Heart right ventricle (tissue), 16 donors: ENCODE measurements at regions not wholly inside any gene's neighbourhood (a gene's known extent, or its start where the extent isn't known, plus 50 kb on each side); places are given as distances from the start of the nearest gene placed in this dataset.

Source experiments
- ATAC-seq, 8 donors: fragments of 200-7000 bp; cut with Tn5 transposase; one replicate each; pipeline ENCODE4 v1.9.1; 2020; ENCODE audit warnings: mild to moderate bottlenecking in 8 of 8, moderate library complexity in 8 of 8, moderate number of reproducible peaks in 1 of 8
- DNase-seq, 2 donors: peaks; one replicate each; pipeline ENCODE4 v3.0.0-alpha.2; 2020
- H3K27ac ChIP-seq, 10 donors: fragments of 200-600 bp; sonication (generic) in 2 of 10; one replicate each; pipeline versions ENCODE4 v1.5.0 to v1.8.0; 2020 to 2022; ENCODE audit warnings: mild to moderate bottlenecking in 3 of 10
- H3K27me3 ChIP-seq, 7 donors: fragments of 200-600 bp; one replicate each; pipeline ENCODE4 v1.8.0; 2021 to 2022; ENCODE audit warnings: mild to moderate bottlenecking in 2 of 7
- H3K36me3 ChIP-seq, 9 donors: fragments of 200-600 bp; sonication (generic) in 1 of 9; one replicate each; pipeline versions ENCODE4 v1.5.0 to v1.8.0; 2020 to 2022; ENCODE audit warnings: mild to moderate bottlenecking in 2 of 9
- H3K4me1 ChIP-seq, 9 donors: fragments of 200-600 bp; sonication (generic) in 1 of 9; one replicate each; pipeline versions ENCODE4 v1.5.0 to v1.8.0; 2020 to 2022; ENCODE audit warnings: mild to moderate bottlenecking in 4 of 9
- H3K4me3 ChIP-seq, 10 donors: fragments of 200-600 bp; sonication (generic) in 2 of 10; one replicate each; pipeline versions ENCODE4 v1.5.0 to v1.8.0; 2020 to 2022; ENCODE audit warnings: mild to moderate bottlenecking in 7 of 10, moderate library complexity in 2 of 10
- H3K9me3 ChIP-seq, 11 donors: fragments of 200-600 bp in 10 of 11; sonication (generic) in 2 of 11; one replicate each; pipeline versions ENCODE4 v1.5.0 to v1.8.0; 2013 to 2022; ENCODE audit warnings: mild to moderate bottlenecking in 2 of 11, control low read depth in 1 of 11, moderate library complexity in 1 of 11
- WGBS, 2 donors: extraction: QIAGEN DNeasy Blood & Tissue Kit; methylation state at CpG; one replicate each; pipeline ENCODE4 v1.1.7; 2013; ENCODE audit warnings: inconsistent platforms in 1 of 2; 5-methylcytosine and 5-hydroxymethylcytosine counted together
- intact Hi-C, 10 donors: fragments of 100-400 bp; cut with DNase I; formaldehyde crosslinking; loops; one replicate each; pipeline versions ENCODE4 v1.11.1 to v1.14.2; 2022
- TF ChIP-seq, protein P1 (sequence below), 9 donors: fragments of 200-600 bp; sonication (generic) in 2 of 9; IDR thresholded peaks; one replicate each; pipeline versions ENCODE4 v1.5.0 to v1.8.0; 2021 to 2022; ENCODE audit warnings: antibody characterized with exemption in 9 of 9, mild to moderate bottlenecking in 5 of 9, moderate library complexity in 1 of 9
- donor health status: Arrhythmogenic right ventricular cardiomyopathy.
- donor health status: ischemic (EF 13 %, LVEDD 7.1; RV severe dilation, severe dysfunction).
- donor health status: healthy with polysubstance abuse.
- donor health status: DM: no; HTN: yes; CAD: no.
- donor health status: DM: no; HTN: no; CAD: no.
- donor health status: ischemic (EF 25% LVEDD 6.9; RV normal size, moderate dysfunction).
- donor health status: ischemic (EF 25% LVEDD 5.7; RV mildly dilated, moderate dysfunction).
- donor health status: healthy.
- donor health status: DM: yes; HTN: yes; CAD: no.
- donor health status: Ischemic cardiomyopathy.
- donor health status: ischemic (EF 35%, LVEDD 5.7; RV mildly dilated, moderate dysfunction).
- donor health status: nonischemic (EF 11% LVEDD 7.7; RV severe dilation, severe dysfunction).
- donor health status: DM: yes; HTN: yes; CAD: no.
- donor health status: PGD.
- donor health status: ischemic (EF 29% LVEDD 5.4; RV normal size, mild dysfunction).
- donor health status: nonischemic (EF 23%, LVEDD 6.1; RV moderate dilation, normal function).

DNA sequence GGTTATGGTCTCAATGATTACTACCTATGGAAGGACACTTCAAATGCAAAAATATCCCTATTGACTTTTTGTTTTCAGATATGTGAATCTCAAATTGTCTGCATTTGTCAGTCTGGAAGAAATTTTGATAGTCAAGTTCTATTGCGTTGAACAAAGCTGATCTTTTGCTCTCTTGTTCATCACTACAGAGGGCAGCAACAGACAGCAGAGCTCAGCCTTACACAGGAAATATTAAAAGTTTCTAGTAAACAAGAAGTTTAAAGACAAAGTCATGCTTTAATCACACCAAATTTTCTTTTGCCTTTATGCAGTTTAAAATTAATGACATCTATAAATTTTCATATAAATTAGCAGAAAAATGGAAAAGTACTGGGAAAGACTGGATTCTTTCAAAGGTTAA, 617.5 kb downstream of the NR4A2 start:
- ATAC-seq (no peak), DNase-seq (no peak)
- TF ChIP-seq, protein P1, sequence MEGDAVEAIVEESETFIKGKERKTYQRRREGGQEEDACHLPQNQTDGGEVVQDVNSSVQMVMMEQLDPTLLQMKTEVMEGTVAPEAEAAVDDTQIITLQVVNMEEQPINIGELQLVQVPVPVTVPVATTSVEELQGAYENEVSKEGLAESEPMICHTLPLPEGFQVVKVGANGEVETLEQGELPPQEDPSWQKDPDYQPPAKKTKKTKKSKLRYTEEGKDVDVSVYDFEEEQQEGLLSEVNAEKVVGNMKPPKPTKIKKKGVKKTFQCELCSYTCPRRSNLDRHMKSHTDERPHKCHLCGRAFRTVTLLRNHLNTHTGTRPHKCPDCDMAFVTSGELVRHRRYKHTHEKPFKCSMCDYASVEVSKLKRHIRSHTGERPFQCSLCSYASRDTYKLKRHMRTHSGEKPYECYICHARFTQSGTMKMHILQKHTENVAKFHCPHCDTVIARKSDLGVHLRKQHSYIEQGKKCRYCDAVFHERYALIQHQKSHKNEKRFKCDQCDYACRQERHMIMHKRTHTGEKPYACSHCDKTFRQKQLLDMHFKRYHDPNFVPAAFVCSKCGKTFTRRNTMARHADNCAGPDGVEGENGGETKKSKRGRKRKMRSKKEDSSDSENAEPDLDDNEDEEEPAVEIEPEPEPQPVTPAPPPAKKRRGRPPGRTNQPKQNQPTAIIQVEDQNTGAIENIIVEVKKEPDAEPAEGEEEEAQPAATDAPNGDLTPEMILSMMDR (IDR thresholded peaks at IDR 0.05), result no peak
- intact Hi-C loops, result no loop called here
- Histone ChIP-seq H3K4me3 (no peak overlapping the region), H3K36me3 (no peaks in the 10 kb centered on the region), H3K9me3 (no peaks in the 10 kb centered on the region), H3K27ac (no peak overlapping the region), H3K27me3 (no peaks in the 10 kb centered on the region), H3K4me1 (no peaks in the 10 kb centered on the region)
- whole genome bisulfite sequencing, 2 donors, result 59 to 61% methylated on average over 1 of the region's 1 CpG

DNA sequence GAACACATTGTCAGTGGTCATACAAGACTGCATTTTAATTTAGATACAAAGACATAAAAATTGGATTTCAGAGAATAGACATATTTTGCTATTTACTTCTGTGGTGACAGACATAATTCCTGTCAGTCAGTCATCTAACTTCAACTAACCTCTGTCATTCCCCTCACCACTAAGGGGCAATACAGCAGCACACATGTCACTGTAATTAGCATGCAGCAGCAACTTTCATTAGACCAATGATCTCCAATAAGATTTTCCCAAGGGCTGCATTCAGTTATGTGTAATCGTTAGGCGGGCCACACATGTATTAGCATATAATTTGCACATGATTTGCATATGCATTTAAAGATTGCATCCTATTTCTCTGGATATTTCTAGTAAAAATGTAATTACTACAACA, 624.5 kb downstream of the NR4A2 start:
- no peak for ATAC-seq
- no peaks in the 10 kb centered on the region for H3K36me3 ChIP-seq
- no peaks in the 10 kb centered on the region for H3K9me3 ChIP-seq
- 71 to 78% methylated on average over 2 of the region's 2 CpGs for WGBS, 2 donors
- TF ChIP-seq, protein P1 (IDR thresholded peaks at IDR 0.05), result no peak
- intact Hi-C loops, result no loop called here
- no peaks in the 10 kb centered on the region for H3K27me3 ChIP-seq
- DNase-seq, result no peak
- H3K27ac ChIP-seq, result no peak overlapping the region
- H3K4me1 ChIP-seq, result no peaks in the 10 kb centered on the region
- H3K4me3 ChIP-seq, result no peak overlapping the region

DNA sequence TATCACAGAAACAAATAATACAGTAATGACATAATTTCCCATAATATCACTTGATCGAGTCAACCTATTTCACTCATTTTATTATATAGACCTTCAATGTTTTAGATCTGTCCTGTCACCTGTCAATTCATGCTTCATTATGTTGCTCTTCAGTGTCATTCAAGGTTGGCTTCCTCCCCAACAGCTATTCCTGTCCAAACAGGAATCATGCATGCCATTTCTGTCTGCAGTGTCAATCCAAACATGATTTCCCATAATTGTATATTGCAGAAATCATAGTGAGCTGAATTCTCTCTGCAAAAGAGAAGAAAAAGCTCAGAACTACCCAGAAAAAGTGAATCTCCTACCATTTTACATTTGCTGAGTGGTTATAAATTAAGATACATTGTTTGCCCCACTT, 628.6 kb downstream of the NR4A2 start:
- H3K27me3 ChIP-seq, result no peaks in the 10 kb centered on the region
- TF ChIP-seq, protein P1 (IDR thresholded peaks at IDR 0.05), result no peak
- H3K4me1 ChIP-seq, result no peaks in the 10 kb centered on the region
- intact Hi-C loops, result no loop called here
- H3K36me3 ChIP-seq, result no peaks in the 10 kb centered on the region
- no peak overlapping the region for H3K4me3 ChIP-seq
- H3K27ac ChIP-seq, result no peak overlapping the region
- no peak for ATAC-seq
- DNase-seq, result no peak
- H3K9me3 ChIP-seq, result no peaks in the 10 kb centered on the region
- WGBS, 2 donors, result 87% methylated on average over 1 of the region's 1 CpG

DNA sequence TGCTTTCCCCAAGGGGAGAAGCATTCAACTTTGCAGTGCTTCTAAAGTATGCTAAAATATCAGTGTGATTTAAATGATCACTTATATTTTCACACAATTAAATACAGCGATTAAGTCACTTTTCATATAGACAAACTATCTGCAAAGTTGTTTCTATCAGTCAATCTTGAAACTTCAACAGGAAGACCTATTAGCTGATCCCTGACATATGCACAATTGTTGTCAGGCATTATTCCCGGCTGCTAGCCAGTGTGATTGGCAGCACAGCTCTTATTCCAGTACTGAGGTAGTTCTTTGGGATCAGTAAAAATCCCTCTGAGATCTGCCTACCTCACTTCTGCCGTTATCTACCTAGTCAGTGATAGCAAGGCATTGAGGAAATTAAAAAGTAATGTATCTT, 629.5 kb downstream of the NR4A2 start:
- Histone ChIP-seq H3K36me3 (no peaks in the 10 kb centered on the region), H3K9me3 (no peaks in the 10 kb centered on the region), H3K4me3 (no peak overlapping the region), H3K4me1 (no peaks in the 10 kb centered on the region), H3K27me3 (no peaks in the 10 kb centered on the region), H3K27ac (no peak overlapping the region)
- no peak for DNase-seq
- 63 to 66% methylated on average over 3 of the region's 3 CpGs for WGBS, 2 donors
- intact Hi-C loops, result no loop called here
- TF ChIP-seq, protein P1 (IDR thresholded peaks at IDR 0.05), result no peak
- no peak for ATAC-seq

DNA sequence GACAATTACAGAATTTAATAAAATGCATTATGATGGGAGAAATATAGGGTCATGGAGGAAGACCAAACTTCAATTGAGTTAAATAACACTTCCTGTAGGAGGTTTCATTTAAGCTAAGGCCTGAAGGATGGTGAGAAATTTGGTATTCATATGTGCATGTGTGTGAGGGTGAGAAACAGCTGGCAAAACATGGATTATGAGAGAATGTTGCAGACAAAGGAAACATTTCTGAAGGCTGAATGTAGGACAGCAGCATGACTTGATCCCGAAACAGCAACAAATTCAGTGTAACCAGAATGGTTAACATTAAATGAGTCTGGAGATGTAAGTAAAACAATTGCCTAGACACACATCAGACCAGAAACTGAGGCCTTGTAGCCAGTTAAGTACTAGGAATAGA, 630.8 kb downstream of the NR4A2 start:
- no peaks in the 10 kb centered on the region for H3K9me3 ChIP-seq
- H3K27ac ChIP-seq, result no peak overlapping the region
- ATAC-seq (no peak), DNase-seq (no peak)
- 68 to 79% methylated on average over 1 of the region's 1 CpG for WGBS, 2 donors
- no peaks in the 10 kb centered on the region for H3K36me3 ChIP-seq
- peaks cover 0 to 2% (median 0%) of the 10 kb centered on the region in 9 donors for H3K4me1 ChIP-seq
- H3K4me3 ChIP-seq, result no peak overlapping the region
- H3K27me3 ChIP-seq, result no peaks in the 10 kb centered on the region
- intact Hi-C loops, result no loop called here
- TF ChIP-seq, protein P1 (IDR thresholded peaks at IDR 0.05), result no peak
